Right atrium auricular region (tissue), 2 donors: ENCODE measurements at regions not wholly inside any gene's neighbourhood (a gene's known extent, or its start where the extent isn't known, plus 50 kb on each side); places are given as distances from the start of the nearest gene placed in this dataset.

Experiments used
- DNase-seq: peaks from one replicate; pipeline ENCODE4 v3.0.0-alpha.2; 2019; ENCODE audit warnings: low spot score
- H3K27ac ChIP-seq, 2 donors: fragments of 200-600 bp; sonication (generic); 1 replicate in 1 of 2; 2 replicates in 1 of 2; pipeline ENCODE4 v1.5.1; 2016 to 2019
- H3K27me3 ChIP-seq, 2 donors: fragments of 200-600 bp; sonication (generic); one replicate each; pipeline versions ENCODE4 v1.5.1 to v1.6.0; 2017 to 2019
- H3K36me3 ChIP-seq: fragments of 200-600 bp; sonication (generic); one replicate; pipeline ENCODE4 v1.5.1; 2016
- H3K4me1 ChIP-seq, 2 donors: fragments of 200-600 bp; sonication (generic); one replicate each; pipeline versions ENCODE4 v1.5.1 to v1.6.0; 2017 to 2019
- H3K4me3 ChIP-seq, 2 donors: fragments of 200-600 bp; sonication (generic); 1 replicate in 1 of 2; 2 replicates in 1 of 2; pipeline ENCODE4 v1.5.1; 2017 to 2019; ENCODE audit warnings: mild to moderate bottlenecking in 1 of 2, moderate library complexity in 1 of 2
- H3K9me3 ChIP-seq, 2 donors: fragments of 200-600 bp; sonication (generic); one replicate each; pipeline ENCODE4 v1.5.1; 2019
- TF ChIP-seq, protein P1 (sequence below), 2 donors: fragments of 200-600 bp; sonication (generic); IDR thresholded peaks; one replicate each; pipeline ENCODE4 v1.5.1; 2019; ENCODE audit warnings: antibody characterized with exemption in 2 of 2

DNA sequence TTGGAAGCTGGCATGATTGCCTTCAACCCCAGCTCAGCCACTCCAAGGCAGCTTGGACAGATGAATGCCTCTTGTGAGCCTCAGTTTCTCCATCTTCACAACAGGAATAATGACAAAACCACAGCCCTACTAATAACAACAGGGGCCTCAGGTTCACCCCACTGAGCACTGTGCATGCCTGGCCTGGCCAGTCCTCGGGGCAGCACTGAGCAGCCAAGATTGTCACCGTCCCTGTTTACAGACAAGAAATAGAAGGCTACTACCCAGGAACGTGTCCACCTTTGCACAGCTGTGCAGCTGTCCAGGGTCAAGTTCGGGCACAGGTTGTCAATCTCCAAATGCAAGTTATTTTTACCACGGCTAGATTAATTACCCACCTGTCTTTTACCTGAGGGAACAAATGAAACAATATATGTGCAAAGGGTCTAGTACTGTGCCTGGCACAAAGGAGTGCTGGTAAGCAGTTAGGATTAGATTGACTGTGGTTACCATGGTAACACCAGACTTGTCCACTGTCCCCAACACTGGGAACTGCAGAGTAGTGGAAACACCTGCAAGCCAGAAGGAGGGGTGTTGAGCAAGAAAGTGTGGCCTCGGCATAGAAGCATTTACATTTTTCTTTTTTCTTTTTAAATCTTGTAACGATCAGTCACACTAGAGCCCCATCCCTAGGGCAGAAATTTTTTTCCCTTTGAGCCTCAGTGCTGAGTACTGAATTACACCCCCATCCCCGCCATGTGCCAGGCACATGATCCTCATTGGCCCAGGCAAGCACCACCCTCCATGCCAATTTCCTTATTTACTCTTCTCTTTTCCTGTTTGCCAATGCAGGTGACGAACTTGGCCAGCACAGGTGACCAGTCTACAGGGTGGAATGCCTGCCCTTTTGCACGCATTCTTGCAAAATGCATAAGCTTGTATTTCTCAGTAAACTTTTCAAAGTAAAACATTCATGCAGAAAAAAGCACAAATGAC, 66.3 kb upstream of the SLC6A6 start:
- no peaks in the 10 kb centered on the region for H3K36me3 ChIP-seq
- TF ChIP-seq, protein P1, sequence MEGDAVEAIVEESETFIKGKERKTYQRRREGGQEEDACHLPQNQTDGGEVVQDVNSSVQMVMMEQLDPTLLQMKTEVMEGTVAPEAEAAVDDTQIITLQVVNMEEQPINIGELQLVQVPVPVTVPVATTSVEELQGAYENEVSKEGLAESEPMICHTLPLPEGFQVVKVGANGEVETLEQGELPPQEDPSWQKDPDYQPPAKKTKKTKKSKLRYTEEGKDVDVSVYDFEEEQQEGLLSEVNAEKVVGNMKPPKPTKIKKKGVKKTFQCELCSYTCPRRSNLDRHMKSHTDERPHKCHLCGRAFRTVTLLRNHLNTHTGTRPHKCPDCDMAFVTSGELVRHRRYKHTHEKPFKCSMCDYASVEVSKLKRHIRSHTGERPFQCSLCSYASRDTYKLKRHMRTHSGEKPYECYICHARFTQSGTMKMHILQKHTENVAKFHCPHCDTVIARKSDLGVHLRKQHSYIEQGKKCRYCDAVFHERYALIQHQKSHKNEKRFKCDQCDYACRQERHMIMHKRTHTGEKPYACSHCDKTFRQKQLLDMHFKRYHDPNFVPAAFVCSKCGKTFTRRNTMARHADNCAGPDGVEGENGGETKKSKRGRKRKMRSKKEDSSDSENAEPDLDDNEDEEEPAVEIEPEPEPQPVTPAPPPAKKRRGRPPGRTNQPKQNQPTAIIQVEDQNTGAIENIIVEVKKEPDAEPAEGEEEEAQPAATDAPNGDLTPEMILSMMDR (IDR thresholded peaks at IDR 0.05): no peak
- peaks cover 0 to 3% of the 10 kb centered on the region in 2 donors for H3K4me1 ChIP-seq
- H3K27ac ChIP-seq: no peak overlapping the region
- H3K9me3 ChIP-seq: no peaks in the 10 kb centered on the region
- no peaks in the 10 kb centered on the region for H3K27me3 ChIP-seq
- H3K4me3 ChIP-seq: no peak overlapping the region
- no peak for DNase-seq

DNA sequence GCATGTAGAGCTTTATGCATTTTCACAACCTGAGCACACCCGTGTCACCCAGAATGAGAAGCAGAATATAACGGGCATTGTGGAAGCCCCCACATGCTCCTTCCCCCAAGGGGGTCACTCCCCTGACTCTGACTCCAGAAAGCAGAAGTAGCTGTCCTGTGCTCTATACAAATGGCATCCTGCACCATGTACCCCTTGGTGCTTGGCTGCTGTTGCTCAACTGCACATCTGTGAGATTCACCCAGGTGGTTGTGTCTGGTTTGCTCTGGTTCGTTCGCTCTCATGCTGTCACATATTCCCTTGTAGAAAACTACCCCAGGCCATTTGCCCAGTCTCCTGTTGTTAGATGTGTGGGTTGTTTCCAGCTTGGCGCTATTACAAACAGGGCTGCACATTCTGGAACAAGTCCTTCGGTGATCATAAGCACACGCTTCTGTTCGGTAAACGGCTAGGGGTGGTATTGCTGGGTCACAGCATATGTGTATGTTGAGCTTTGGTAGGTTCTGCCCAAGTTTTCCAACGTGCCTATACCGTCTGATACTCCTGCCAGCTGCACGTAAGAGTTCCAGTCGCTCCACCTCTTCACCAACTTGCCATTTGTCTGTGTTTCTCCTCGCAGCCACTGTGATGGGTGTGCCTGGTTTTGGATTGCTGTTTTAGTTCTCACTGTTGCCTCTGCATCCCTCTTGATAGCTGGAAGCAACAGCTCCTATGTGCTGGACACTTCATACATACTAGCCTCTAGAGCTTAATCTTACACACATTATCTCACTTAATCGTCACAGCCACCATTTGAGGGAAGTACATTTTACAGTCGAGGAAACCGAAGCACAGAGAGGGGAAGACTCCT, 65.4 kb upstream of the SLC6A6 start:
- Histone ChIP-seq H3K4me3 (no peak overlapping the region), H3K27me3 (no peaks in the 10 kb centered on the region), H3K36me3 (no peaks in the 10 kb centered on the region), H3K4me1 (peaks cover 0 to 6% of the 10 kb centered on the region in 2 donors), H3K9me3 (no peaks in the 10 kb centered on the region), H3K27ac (no peak overlapping the region)
- no peak for DNase-seq
- TF ChIP-seq, protein P1 (IDR thresholded peaks at IDR 0.05): no peak

DNA sequence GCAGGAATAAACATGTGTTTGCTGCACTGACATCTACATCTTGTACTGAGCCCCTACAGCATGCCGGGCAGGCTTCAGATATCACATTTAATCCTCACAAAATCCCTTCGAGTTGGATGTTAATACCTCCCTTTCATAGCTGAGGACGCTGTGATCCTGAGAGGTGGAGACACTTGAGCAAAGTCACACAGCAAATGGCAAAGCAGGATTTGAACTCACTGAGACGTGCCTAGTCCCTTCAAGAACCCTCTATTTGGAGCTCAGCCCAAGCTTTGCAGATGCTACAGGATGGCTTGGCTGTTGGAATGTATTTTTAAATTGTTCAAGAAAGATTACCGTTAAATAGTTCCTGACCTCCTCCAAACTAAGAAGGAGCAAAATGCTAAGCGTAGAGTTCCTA, 64.6 kb upstream of the SLC6A6 start:
- Histone ChIP-seq H3K4me1 (peaks cover 0 to 6% of the 10 kb centered on the region in 2 donors), H3K9me3 (no peaks in the 10 kb centered on the region), H3K36me3 (no peaks in the 10 kb centered on the region), H3K27me3 (no peaks in the 10 kb centered on the region), H3K4me3 (no peak overlapping the region), H3K27ac (no peak overlapping the region)
- no peak for DNase-seq
- TF ChIP-seq, protein P1 (IDR thresholded peaks at IDR 0.05): no peak

DNA sequence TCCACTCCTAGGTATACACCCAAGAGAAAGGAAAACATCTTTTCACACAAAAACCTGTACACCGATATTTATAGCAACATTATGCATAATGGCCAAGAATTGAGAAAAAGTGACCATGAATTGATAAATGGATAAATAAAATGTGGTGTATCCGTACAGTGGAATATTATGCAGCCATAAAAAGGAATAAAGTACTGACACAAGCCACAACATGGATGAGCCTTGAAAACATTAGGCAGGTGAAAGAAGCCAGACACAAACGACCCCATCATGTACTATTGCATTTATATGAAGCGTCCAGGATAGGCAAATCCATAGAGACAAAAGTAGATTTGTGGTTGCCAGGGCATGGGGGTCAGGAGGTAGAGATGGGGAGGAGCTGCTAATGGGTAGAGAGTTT, 64.2 kb upstream of the SLC6A6 start:
- no peak for DNase-seq
- H3K27ac ChIP-seq: no peak overlapping the region
- H3K27me3 ChIP-seq: no peaks in the 10 kb centered on the region
- TF ChIP-seq, protein P1 (IDR thresholded peaks at IDR 0.05): no peak
- H3K4me3 ChIP-seq: no peak overlapping the region
- H3K36me3 ChIP-seq: no peaks in the 10 kb centered on the region
- no peaks in the 10 kb centered on the region for H3K9me3 ChIP-seq
- peaks cover 0 to 6% of the 10 kb centered on the region in 2 donors for H3K4me1 ChIP-seq

DNA sequence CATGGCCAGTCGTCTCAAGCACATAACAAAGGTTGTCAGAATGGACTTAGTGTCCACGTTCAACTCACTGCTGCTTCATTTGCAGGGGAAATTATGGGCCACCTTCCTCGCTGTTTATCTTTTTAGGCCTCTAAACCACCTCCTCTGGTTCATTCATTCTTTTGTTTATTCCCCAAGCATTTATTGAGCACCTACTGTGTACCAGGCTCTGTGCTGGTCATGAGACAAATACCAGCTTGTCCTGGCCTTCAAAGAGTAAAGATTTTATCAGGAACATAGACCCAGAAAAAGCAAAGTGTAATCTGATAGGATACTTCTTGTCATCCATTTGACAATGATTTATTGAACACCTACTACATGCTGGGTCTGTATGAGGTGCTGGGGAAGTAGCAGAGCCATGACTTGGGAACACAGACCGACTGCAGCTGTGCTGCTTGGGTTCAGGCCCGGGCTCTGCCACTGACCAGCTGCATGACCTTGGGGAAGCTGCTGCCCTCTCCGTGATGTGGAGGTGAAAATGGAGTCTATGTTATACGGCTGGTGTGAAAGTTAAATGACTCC, 63.4 kb upstream of the SLC6A6 start:
- Histone ChIP-seq H3K27ac (no peak overlapping the region), H3K9me3 (no peaks in the 10 kb centered on the region), H3K36me3 (no peaks in the 10 kb centered on the region), H3K4me1 (peaks cover 0 to 6% of the 10 kb centered on the region in 2 donors), H3K27me3 (no peaks in the 10 kb centered on the region), H3K4me3 (no peak overlapping the region)
- no peak for DNase-seq
- TF ChIP-seq, protein P1 (IDR thresholded peaks at IDR 0.05): no peak
